ENCODE measurements at regions not wholly inside any gene's neighbourhood (a gene's known extent, or its start where the extent isn't known, plus 50 kb on each side); places are given as distances from the start of the nearest gene placed in this dataset.

GRCh38 chr2:152961351-152961750, 242.9 kb downstream of the ARL6IP6 start:
- DNase-seq, result no peak

- no peak for DNase-seq
These were observed 231.7 kb downstream of the ARL6IP6 start for GRCh38 chr2:152950126-152950525.

GRCh38 chr2:152944099-152944498, 225.7 kb downstream of the ARL6IP6 start:
- DNase-seq, result no peak

GRCh38 chr2:152942940-152943440, 224.6 kb downstream of the ARL6IP6 start:
- no peak for DNase-seq

- no peak for DNase-seq
These were observed 212.1 kb downstream of the ARL6IP6 start for GRCh38 chr2:152930501-152930900.

- DNase-seq, result no peak
These were observed 211.2 kb downstream of the ARL6IP6 start for GRCh38 chr2:152929628-152930027.

GRCh38 chr2:152925547-152926448, 207.4 kb downstream of the ARL6IP6 start:
- DNase-seq, result peak; percentile 28 to 55

GRCh38 chr2:152924722-152925121, 206.3 kb downstream of the ARL6IP6 start:
- no peak for DNase-seq

GRCh38 chr2:152924219-152924618, 205.8 kb downstream of the ARL6IP6 start:
- no peak for DNase-seq

GRCh38 chr2:152920846-152921245, 202.4 kb downstream of the ARL6IP6 start:
- DNase-seq, result no peak

- no peak for DNase-seq
These were observed 192.6 kb downstream of the ARL6IP6 start for GRCh38 chr2:152910970-152911369.

GRCh38 chr2:152907046-152907445, 188.6 kb downstream of the ARL6IP6 start:
- no peak for DNase-seq

- DNase-seq, result no peak
These were observed 175.6 kb downstream of the ARL6IP6 start for GRCh38 chr2:152894051-152894450.

GRCh38 chr2:152890736-152891135, 172.3 kb downstream of the ARL6IP6 start:
- no peak for DNase-seq

GRCh38 chr2:152883951-152884487, 165.6 kb downstream of the ARL6IP6 start:
- DNase-seq, result no peak

GRCh38 chr2:152881527-152881926, 163.1 kb downstream of the ARL6IP6 start:
- no peak for DNase-seq

- DNase-seq, result no peak
These were observed 160.9 kb downstream of the ARL6IP6 start for GRCh38 chr2:152879275-152879674.

- no peak for DNase-seq
These were observed 157.6 kb downstream of the ARL6IP6 start for GRCh38 chr2:152875701-152876695.

- DNase-seq, result no peak
These were observed 156.5 kb downstream of the ARL6IP6 start for GRCh38 chr2:152874955-152875354.

- no peak for DNase-seq
These were observed 151.8 kb downstream of the ARL6IP6 start for GRCh38 chr2:152870239-152870638.

GRCh38 chr2:152867397-152867796, 149.0 kb downstream of the ARL6IP6 start:
- no peak for DNase-seq

GRCh38 chr2:152864601-152865149, 146.3 kb downstream of the ARL6IP6 start:
- no peak for DNase-seq

GRCh38 chr2:152863826-152864225, 145.4 kb downstream of the ARL6IP6 start:
- no peak for DNase-seq
